ENCODE measurements at regions not wholly inside any gene's neighbourhood (a gene's known extent, or its start where the extent isn't known, plus 50 kb on each side); places are given as distances from the start of the nearest gene placed in this dataset.

GRCh38 chr20:4095639-4096038 is 53.0 kb upstream of the SMOX start:
- H3K36me3 Mint-ChIP-seq (ENCODE audit: low read depth): no peaks in the 10 kb centered on the region
- H3K27me3 Mint-ChIP-seq (ENCODE audit: low read depth): no peaks in the 10 kb centered on the region
- no peak overlapping the region for H3K4me3 Mint-ChIP-seq
- no peak for DNase-seq (ENCODE audit: low read depth, low spot score)
- peaks cover 11% of the 10 kb centered on the region for H3K9me3 Mint-ChIP-seq
- no peak overlapping the region for H3K27ac Mint-ChIP-seq (ENCODE audit: unreplicated experiment)
- H3K4me1 Mint-ChIP-seq: no peaks in the 10 kb centered on the region
- TF ChIP-seq CTCF (conservative IDR thresholded peaks at IDR 0.05): no peak

- peak; percentile 75 for DNase-seq (ENCODE audit: low read depth, low spot score)
- TF ChIP-seq CTCF (conservative IDR thresholded peaks at IDR 0.05): peak; percentile 73
Measured at GRCh38 chr20:4091490-4092479, 56.8 kb upstream of the SMOX start.

DNA sequence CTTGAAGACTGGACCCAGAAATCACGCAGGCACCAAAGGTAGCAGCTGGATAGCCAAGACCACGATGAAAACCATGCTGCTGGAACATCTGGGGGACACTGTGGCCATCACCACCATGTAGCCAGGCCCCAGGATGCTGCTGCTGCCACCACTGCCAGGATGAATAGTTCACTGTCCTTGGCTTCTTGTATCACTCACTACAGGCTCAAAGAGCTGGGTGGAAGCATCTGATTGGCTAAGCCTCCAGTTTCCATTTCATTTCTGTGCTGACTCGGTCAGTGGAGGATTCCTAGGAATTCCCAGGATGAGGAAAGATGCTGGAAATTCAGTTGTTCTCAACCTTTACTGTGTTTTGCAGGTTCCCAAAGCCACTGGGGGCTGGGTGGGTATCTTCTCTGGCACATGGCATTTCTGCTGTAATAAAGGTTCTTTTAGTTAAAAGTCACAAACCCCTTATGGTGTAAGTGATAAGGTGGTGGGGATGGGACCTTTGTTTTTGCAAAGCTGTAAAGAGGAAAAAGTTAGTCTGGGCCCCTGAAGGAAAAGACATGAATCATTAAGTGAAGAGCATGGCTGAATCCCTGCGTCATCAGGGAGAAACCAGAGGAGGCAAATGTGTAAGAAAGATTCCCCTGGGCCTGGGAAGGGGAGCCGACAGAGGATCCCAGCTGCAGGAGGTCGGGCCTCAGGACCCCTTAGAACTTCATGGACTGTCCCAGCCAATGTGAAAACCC is 57.7 kb upstream of the SMOX start:
- Mint-ChIP-seq H3K9me3 (peaks cover 11% of the 10 kb centered on the region), H3K27ac (ENCODE audit: unreplicated experiment) (no peak overlapping the region), H3K27me3 (ENCODE audit: low read depth) (no peaks in the 10 kb centered on the region), H3K36me3 (ENCODE audit: low read depth) (no peaks in the 10 kb centered on the region), H3K4me3 (no peak overlapping the region), H3K4me1 (no peaks in the 10 kb centered on the region)
- no peak for DNase-seq (ENCODE audit: low read depth, low spot score)
- no peak for TF ChIP-seq CTCF (conservative IDR thresholded peaks at IDR 0.05)

More at GRCh38 chr20:4091490-4092479, 56.8 kb upstream of the SMOX start:
- peaks cover 11% of the 10 kb centered on the region for H3K9me3 Mint-ChIP-seq
- H3K4me1 Mint-ChIP-seq: no peaks in the 10 kb centered on the region
- no peak overlapping the region for H3K27ac Mint-ChIP-seq (ENCODE audit: unreplicated experiment)
- H3K4me3 Mint-ChIP-seq: no peak overlapping the region
- H3K27me3 Mint-ChIP-seq (ENCODE audit: low read depth): no peaks in the 10 kb centered on the region
- no peaks in the 10 kb centered on the region for H3K36me3 Mint-ChIP-seq (ENCODE audit: low read depth)

- Mint-ChIP-seq H3K36me3 (ENCODE audit: low read depth) (no peaks in the 10 kb centered on the region), H3K9me3 (peaks cover 7% of the 10 kb centered on the region), H3K27ac (ENCODE audit: unreplicated experiment) (no peak overlapping the region), H3K4me1 (peaks cover 8% of the 10 kb centered on the region), H3K4me3 (no peak overlapping the region), H3K27me3 (ENCODE audit: low read depth) (no peaks in the 10 kb centered on the region)
- DNase-seq (ENCODE audit: low read depth, low spot score): no peak
- no peak for TF ChIP-seq CTCF (conservative IDR thresholded peaks at IDR 0.05)
Measured at GRCh38 chr20:4089756-4090487, 58.7 kb upstream of the SMOX start.

GRCh38 chr20:4088766-4089165 is 59.9 kb upstream of the SMOX start:
- H3K27ac Mint-ChIP-seq (ENCODE audit: unreplicated experiment): no peak overlapping the region
- no peak for TF ChIP-seq CTCF (conservative IDR thresholded peaks at IDR 0.05)
- DNase-seq (ENCODE audit: low read depth, low spot score): no peak
- no peaks in the 10 kb centered on the region for H3K36me3 Mint-ChIP-seq (ENCODE audit: low read depth)
- peaks cover 2% of the 10 kb centered on the region for H3K9me3 Mint-ChIP-seq
- H3K4me3 Mint-ChIP-seq: no peak overlapping the region
- no peaks in the 10 kb centered on the region for H3K27me3 Mint-ChIP-seq (ENCODE audit: low read depth)
- peaks cover 17% of the 10 kb centered on the region for H3K4me1 Mint-ChIP-seq
